SK-N-SH (cell line): ENCODE measurements at regions not wholly inside any gene's neighbourhood (a gene's known extent, or its start where the extent isn't known, plus 50 kb on each side); places are given as distances from the start of the nearest gene placed in this dataset.

Experiments
- EP300 ChIP-seq, 2 experiments: IDR thresholded peaks; 2 replicates each; pipeline versions ENCODE4 v1.4.0 to v1.6.1; 2012; ENCODE audit warnings: borderline replicate concordance in 1 of 2, low read depth in 1 of 2, low read length in 1 of 2
- NRF1 ChIP-seq: IDR thresholded peaks from 2 replicates; pipeline ENCODE4 v1.6.1; 2012; ENCODE audit warnings: low read depth, mild to moderate bottlenecking, low read length
- TF ChIP-seq, protein P1 (sequence below): fragments of 200-600 bp; sonication (generic); IDR thresholded peaks from 2 replicates; pipeline ENCODE4 v1.6.1; 2017; ENCODE audit warnings: antibody characterized with exemption, mild to moderate bottlenecking, moderate library complexity

DNA sequence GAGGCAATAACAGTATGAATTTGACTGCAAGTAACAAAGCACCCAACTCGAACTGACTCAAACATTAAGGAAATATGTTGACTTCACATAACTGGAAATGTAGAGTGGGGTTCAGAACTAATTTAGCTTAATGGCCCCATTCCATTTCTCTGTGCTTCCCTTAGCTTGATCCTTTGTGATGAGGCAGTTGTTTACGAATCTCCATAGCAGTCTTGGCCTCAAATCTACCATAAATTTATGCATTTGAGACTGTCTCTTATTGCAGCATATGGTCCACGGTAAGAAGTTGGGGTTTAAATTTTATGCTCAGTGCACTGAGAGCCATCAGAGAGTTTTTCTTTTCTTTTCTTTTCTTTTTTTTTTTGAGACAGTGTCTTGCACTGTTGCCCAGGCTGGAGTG, 148.7 kb upstream of the POU1F1 start:
- no peak for TF ChIP-seq NRF1
- TF ChIP-seq EP300 (IDR thresholded peaks at IDR 0.05; ENCODE audit: borderline replicate concordance in 1 of 2, low read depth in 1 of 2, low read length in 1 of 2) = no peak
- TF ChIP-seq, protein P1, sequence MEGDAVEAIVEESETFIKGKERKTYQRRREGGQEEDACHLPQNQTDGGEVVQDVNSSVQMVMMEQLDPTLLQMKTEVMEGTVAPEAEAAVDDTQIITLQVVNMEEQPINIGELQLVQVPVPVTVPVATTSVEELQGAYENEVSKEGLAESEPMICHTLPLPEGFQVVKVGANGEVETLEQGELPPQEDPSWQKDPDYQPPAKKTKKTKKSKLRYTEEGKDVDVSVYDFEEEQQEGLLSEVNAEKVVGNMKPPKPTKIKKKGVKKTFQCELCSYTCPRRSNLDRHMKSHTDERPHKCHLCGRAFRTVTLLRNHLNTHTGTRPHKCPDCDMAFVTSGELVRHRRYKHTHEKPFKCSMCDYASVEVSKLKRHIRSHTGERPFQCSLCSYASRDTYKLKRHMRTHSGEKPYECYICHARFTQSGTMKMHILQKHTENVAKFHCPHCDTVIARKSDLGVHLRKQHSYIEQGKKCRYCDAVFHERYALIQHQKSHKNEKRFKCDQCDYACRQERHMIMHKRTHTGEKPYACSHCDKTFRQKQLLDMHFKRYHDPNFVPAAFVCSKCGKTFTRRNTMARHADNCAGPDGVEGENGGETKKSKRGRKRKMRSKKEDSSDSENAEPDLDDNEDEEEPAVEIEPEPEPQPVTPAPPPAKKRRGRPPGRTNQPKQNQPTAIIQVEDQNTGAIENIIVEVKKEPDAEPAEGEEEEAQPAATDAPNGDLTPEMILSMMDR = no peak
